Right atrium auricular region (tissue), 2 donors: ENCODE measurements at regions not wholly inside any gene's neighbourhood (a gene's known extent, or its start where the extent isn't known, plus 50 kb on each side); places are given as distances from the start of the nearest gene placed in this dataset.

Experiments used
- DNase-seq: peaks from one replicate; pipeline ENCODE4 v3.0.0-alpha.2; 2019; ENCODE audit warnings: low spot score
- H3K27ac ChIP-seq, 2 donors: fragments of 200-600 bp; sonication (generic); 1 replicate in 1 of 2; 2 replicates in 1 of 2; pipeline ENCODE4 v1.5.1; 2016 to 2019
- H3K27me3 ChIP-seq, 2 donors: fragments of 200-600 bp; sonication (generic); one replicate each; pipeline versions ENCODE4 v1.5.1 to v1.6.0; 2017 to 2019
- H3K36me3 ChIP-seq: fragments of 200-600 bp; sonication (generic); one replicate; pipeline ENCODE4 v1.5.1; 2016
- H3K4me1 ChIP-seq, 2 donors: fragments of 200-600 bp; sonication (generic); one replicate each; pipeline versions ENCODE4 v1.5.1 to v1.6.0; 2017 to 2019
- H3K4me3 ChIP-seq, 2 donors: fragments of 200-600 bp; sonication (generic); 1 replicate in 1 of 2; 2 replicates in 1 of 2; pipeline ENCODE4 v1.5.1; 2017 to 2019; ENCODE audit warnings: mild to moderate bottlenecking in 1 of 2, moderate library complexity in 1 of 2
- H3K9me3 ChIP-seq, 2 donors: fragments of 200-600 bp; sonication (generic); one replicate each; pipeline ENCODE4 v1.5.1; 2019
- TF ChIP-seq, protein P1 (sequence below), 2 donors: fragments of 200-600 bp; sonication (generic); IDR thresholded peaks; one replicate each; pipeline ENCODE4 v1.5.1; 2019; ENCODE audit warnings: antibody characterized with exemption in 2 of 2

DNA sequence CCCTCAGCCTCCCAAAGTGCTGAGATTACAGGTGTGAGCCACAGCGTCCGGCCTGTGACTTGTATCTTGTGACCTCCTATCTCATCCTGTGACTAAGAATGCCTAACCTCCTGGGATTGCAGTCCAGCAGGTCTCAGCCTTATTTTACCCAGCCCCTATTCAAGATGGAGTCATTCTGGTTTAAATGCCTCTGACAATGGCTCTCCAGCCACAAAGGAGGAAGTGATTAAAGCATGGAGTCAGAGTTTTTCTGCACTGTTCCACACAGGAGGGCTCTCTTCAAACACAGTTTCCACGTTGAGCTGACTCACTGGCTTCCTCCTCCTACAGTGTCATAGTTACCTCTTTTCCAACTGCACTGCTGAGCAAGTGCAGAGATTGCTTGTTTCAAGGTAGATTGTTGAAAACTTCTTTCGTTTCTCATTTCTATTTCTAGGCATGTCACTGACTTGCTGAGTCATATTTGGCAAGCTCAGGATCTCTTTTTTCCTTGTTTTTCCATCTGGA, 383.8 kb downstream of the PCNX1 start:
- Histone ChIP-seq H3K9me3 (no peaks in the 10 kb centered on the region), H3K36me3 (no peaks in the 10 kb centered on the region), H3K4me3 (no peak overlapping the region), H3K4me1 (no peaks in the 10 kb centered on the region), H3K27ac (no peak overlapping the region), H3K27me3 (no peaks in the 10 kb centered on the region)
- TF ChIP-seq, protein P1, sequence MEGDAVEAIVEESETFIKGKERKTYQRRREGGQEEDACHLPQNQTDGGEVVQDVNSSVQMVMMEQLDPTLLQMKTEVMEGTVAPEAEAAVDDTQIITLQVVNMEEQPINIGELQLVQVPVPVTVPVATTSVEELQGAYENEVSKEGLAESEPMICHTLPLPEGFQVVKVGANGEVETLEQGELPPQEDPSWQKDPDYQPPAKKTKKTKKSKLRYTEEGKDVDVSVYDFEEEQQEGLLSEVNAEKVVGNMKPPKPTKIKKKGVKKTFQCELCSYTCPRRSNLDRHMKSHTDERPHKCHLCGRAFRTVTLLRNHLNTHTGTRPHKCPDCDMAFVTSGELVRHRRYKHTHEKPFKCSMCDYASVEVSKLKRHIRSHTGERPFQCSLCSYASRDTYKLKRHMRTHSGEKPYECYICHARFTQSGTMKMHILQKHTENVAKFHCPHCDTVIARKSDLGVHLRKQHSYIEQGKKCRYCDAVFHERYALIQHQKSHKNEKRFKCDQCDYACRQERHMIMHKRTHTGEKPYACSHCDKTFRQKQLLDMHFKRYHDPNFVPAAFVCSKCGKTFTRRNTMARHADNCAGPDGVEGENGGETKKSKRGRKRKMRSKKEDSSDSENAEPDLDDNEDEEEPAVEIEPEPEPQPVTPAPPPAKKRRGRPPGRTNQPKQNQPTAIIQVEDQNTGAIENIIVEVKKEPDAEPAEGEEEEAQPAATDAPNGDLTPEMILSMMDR (IDR thresholded peaks at IDR 0.05), result no peak
- DNase-seq, result no peak

DNA sequence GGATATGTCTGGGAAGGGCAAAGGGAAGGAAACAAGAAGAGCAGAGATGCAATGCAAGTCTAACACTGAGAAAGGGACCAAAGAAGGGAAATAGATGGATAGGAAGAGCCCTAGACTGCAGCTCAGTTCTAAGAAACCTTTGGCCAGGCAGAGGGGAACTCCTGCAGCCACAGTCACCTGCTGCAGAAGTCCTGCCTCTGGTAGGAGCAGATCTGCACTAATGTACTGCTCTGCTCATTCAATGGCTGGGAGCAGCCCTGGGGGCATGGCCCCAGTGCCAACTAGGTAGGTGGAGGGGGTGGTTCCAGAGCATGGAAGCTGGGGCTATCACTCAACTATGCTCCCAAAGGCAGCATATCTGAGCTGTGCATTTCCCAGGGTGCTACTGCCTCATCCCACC, 388.9 kb downstream of the PCNX1 start:
- H3K27me3 ChIP-seq, result no peaks in the 10 kb centered on the region
- no peak for DNase-seq
- no peaks in the 10 kb centered on the region for H3K36me3 ChIP-seq
- no peaks in the 10 kb centered on the region for H3K9me3 ChIP-seq
- TF ChIP-seq, protein P1 (IDR thresholded peaks at IDR 0.05), result no peak
- no peaks in the 10 kb centered on the region for H3K4me1 ChIP-seq
- H3K27ac ChIP-seq, result no peak overlapping the region
- H3K4me3 ChIP-seq, result no peak overlapping the region

DNA sequence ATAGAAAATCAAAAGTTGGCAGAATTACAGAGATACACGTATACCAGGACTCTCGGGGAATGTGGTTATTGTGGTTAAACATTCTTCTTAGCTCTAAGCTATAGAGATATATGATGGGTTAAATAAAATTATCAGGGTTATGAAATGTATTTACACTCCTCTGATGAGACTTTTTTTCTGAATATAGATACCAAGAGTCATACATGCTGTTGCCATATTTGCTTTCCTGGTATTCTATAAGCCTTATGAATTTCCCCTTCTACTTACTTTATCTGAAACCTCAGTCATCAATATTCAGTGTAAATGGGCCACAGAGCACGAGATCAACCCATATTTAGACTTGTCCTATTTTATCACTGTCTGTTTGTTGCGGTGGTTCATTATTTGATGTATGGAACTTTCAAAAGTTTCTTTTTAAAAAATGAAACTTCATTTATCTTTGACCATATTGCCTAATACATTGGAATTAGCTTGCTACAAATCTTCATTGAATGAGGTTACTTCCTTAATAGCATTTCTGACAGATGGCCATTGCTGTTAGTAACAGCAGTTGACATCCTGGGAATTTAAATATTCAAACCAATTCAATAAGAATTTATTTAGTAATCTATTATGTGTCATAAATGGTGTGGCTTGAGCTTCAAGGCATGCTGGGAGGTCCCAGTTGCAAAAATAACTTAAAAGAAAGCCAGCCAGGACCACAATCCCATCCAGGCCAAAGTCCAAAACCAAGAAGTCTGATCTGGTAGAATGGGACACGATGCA, 393.5 kb downstream of the PCNX1 start:
- Histone ChIP-seq H3K27ac (no peak overlapping the region), H3K4me3 (no peak overlapping the region), H3K4me1 (no peaks in the 10 kb centered on the region), H3K36me3 (no peaks in the 10 kb centered on the region), H3K27me3 (no peaks in the 10 kb centered on the region), H3K9me3 (peaks cover 0 to 5% of the 10 kb centered on the region in 2 donors)
- TF ChIP-seq, protein P1 (IDR thresholded peaks at IDR 0.05), result no peak
- DNase-seq, result no peak

DNA sequence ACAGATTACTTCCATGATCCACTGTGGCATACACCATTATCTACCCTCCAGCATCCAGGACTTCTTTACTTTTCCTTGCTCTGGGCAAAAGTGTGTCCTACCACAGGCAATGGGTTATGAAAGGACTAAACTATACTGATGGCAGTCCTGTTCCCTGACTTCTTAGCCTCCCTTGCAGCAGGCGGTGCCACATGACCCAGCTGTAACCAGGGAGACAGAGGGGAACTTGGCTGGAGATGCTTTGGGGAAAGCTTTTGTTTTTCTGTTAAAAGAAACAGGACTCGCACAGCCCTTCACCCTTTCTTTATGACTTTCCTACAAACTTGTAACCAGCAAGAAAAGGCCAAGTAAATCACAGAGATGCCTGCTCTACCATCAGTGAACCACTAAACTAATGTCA, 394.4 kb downstream of the PCNX1 start:
- Histone ChIP-seq H3K9me3 (peaks cover 0 to 5% of the 10 kb centered on the region in 2 donors), H3K27ac (no peak overlapping the region), H3K4me1 (no peaks in the 10 kb centered on the region), H3K36me3 (no peaks in the 10 kb centered on the region), H3K27me3 (no peaks in the 10 kb centered on the region), H3K4me3 (no peak overlapping the region)
- TF ChIP-seq, protein P1 (IDR thresholded peaks at IDR 0.05), result no peak
- no peak for DNase-seq

DNA sequence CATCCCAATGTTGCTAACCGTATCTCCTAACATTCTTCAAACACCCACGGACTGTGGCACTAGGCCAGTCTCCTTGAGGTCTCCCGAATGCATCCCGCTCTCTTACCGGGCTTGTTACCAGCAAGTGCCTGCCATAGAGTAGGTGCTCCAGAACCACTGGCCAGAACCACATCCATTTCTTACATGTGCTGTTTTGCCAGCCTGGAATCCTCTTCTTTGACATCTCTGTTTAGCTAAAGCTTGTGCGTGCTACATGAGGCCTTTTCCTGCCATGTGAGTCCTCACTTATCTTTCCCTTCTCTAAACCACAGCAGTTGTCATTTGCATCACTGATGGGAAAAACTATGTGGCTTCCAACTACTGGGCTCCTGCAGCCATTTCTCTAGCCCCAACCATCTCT, 397.4 kb downstream of the PCNX1 start:
- Histone ChIP-seq H3K4me3 (no peak overlapping the region), H3K36me3 (no peaks in the 10 kb centered on the region), H3K27me3 (no peaks in the 10 kb centered on the region), H3K27ac (no peak overlapping the region), H3K9me3 (peaks cover 0 to 5% of the 10 kb centered on the region in 2 donors), H3K4me1 (no peaks in the 10 kb centered on the region)
- DNase-seq, result no peak
- TF ChIP-seq, protein P1 (IDR thresholded peaks at IDR 0.05), result no peak

DNA sequence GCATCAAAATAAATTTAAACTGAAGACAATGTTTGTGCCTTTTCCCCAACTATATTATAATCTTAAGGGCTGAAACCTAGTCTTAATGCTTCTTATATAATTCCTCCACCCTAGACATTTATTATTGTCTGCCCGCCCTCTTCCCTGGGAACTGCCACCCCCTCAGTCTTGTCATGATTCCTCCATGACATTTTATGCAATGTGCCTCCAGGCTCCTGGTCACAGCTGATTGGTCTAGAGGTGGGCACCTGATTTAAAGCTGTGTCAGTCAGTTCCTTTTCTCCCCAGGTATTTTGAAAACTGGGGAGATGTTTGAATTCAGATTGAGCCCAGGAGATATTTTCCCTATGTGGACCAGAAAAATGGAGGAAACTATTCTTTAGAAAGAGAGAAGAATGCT, 401.4 kb downstream of the PCNX1 start:
- H3K36me3 ChIP-seq, result no peaks in the 10 kb centered on the region
- no peak overlapping the region for H3K4me3 ChIP-seq
- no peaks in the 10 kb centered on the region for H3K27me3 ChIP-seq

More for the DNA sequence above, 401.4 kb downstream of the PCNX1 start:
- Histone ChIP-seq H3K4me1 (no peaks in the 10 kb centered on the region), H3K9me3 (peaks cover 0 to 5% of the 10 kb centered on the region in 2 donors), H3K27ac (no peak overlapping the region)
- TF ChIP-seq, protein P1 (IDR thresholded peaks at IDR 0.05), result no peak
- no peak for DNase-seq
